Keratinocyte (primary cell): ENCODE measurements at regions not wholly inside any gene's neighbourhood (a gene's known extent, or its start where the extent isn't known, plus 50 kb on each side); places are given as distances from the start of the nearest gene placed in this dataset.

Source experiments
- DNase-seq: peaks from one replicate; pipeline ENCODE4 v3.0.0-alpha.2; 2011; ENCODE audit warnings: low read depth, missing footprints, low spot score
- FAIRE-seq: peaks from 2 replicates; lab custom pipeline; 2011; peaks lifted over from hg19 to GRCh38; lab: Jason Lieb, UNC
- H2AFZ ChIP-seq: 2 replicates; pipeline ENCODE4 v1.6.0; 2012; ENCODE audit warnings: low read length, control low read depth, inconsistent platforms; ENCODE audit not compliant: control insufficient read depth
- H3K27ac ChIP-seq: 2 replicates; pipeline ENCODE4 v1.5.1; 2011; ENCODE audit warnings: low read length; ENCODE audit not compliant: control insufficient read depth, insufficient read depth
- H3K27me3 ChIP-seq: 3 replicates; pipeline ENCODE4 v1.6.0; 2011; ENCODE audit warnings: low read length; ENCODE audit not compliant: control insufficient read depth, insufficient read depth; ENCODE audit errors: extremely low read depth
- H3K36me3 ChIP-seq, 2 experiments: 2 replicates in 1 of 2; 3 replicates in 1 of 2; pipeline ENCODE4 v1.5.1; 2011; ENCODE audit warnings: low read length in 2 of 2, mild to moderate bottlenecking in 1 of 2; ENCODE audit not compliant: control insufficient read depth in 2 of 2, insufficient read depth in 2 of 2; ENCODE audit errors: extremely low read depth in 1 of 2
- H3K4me1 ChIP-seq: 3 replicates; pipeline ENCODE4 v1.5.1; 2011; ENCODE audit warnings: low read length; ENCODE audit not compliant: control insufficient read depth, insufficient read depth; ENCODE audit errors: extremely low read depth
- H3K4me2 ChIP-seq: 3 replicates; pipeline ENCODE4 v1.6.0; 2011; ENCODE audit warnings: low read depth, low read length; ENCODE audit not compliant: control insufficient read depth, insufficient read depth; ENCODE audit errors: extremely low read depth
- H3K4me3 ChIP-seq, 3 experiments: fragments of 200-600 bp in 1 of 3; sonication (generic) in 1 of 3; 2 replicates in 2 of 3; 3 replicates in 1 of 3; pipeline ENCODE4 v1.5.1; 2011 to 2016; ENCODE audit warnings: low read length in 3 of 3, mild to moderate bottlenecking in 3 of 3, control low read depth in 2 of 3, inconsistent platforms in 1 of 3, low read depth in 1 of 3, mixed read lengths in 1 of 3, mixed run types in 1 of 3, moderate library complexity in 1 of 3; ENCODE audit not compliant: control insufficient read depth in 2 of 3, insufficient read depth in 2 of 3; ENCODE audit errors: extremely low read depth in 1 of 3
- H3K79me2 ChIP-seq: 2 replicates; pipeline ENCODE4 v1.6.0; 2012; ENCODE audit warnings: low read length; ENCODE audit not compliant: control insufficient read depth, insufficient read depth
- H3K9ac ChIP-seq: 3 replicates; pipeline ENCODE4 v1.6.0; 2011; ENCODE audit warnings: low read length; ENCODE audit not compliant: control insufficient read depth, insufficient read depth; ENCODE audit errors: extremely low read depth
- H3K9me1 ChIP-seq: 3 replicates; pipeline ENCODE4 v1.6.0; 2011; ENCODE audit warnings: low read length; ENCODE audit not compliant: control insufficient read depth, insufficient read depth; ENCODE audit errors: extremely low read depth
- H3K9me3 ChIP-seq: 2 replicates; pipeline ENCODE4 v1.5.1; 2012; ENCODE audit warnings: low read depth, low read length; ENCODE audit not compliant: control insufficient read depth
- H4K20me1 ChIP-seq: 3 replicates; pipeline ENCODE4 v1.6.0; 2011; ENCODE audit warnings: low read length; ENCODE audit not compliant: control insufficient read depth, insufficient read depth; ENCODE audit errors: extremely low read depth
- CTCF ChIP-seq, 3 experiments: IDR thresholded peaks in 1 of 3; conservative IDR thresholded peaks in 1 of 3; optimal IDR thresholded peaks in 1 of 3; 2 replicates in 2 of 3; 3 replicates in 1 of 3; pipeline versions ENCODE3 to v1.5.1; 2011; ENCODE audit warnings: low read length in 3 of 3, mild to moderate bottlenecking in 3 of 3, moderate library complexity in 2 of 3, control low read depth in 1 of 3, inconsistent platforms in 1 of 3; ENCODE audit not compliant: insufficient read depth in 2 of 3; ENCODE audit errors: extremely low read depth in 1 of 3
- EZH2 ChIP-seq: IDR thresholded peaks from one replicate; pipeline ENCODE4 v1.6.1; 2012; ENCODE audit warnings: inconsistent platforms, mild to moderate bottlenecking, low read length, moderate library complexity
- dilution Hi-C: fragments of 300-500 bp; cut with MboI; formaldehyde crosslinking; loops from one replicate; pipeline ENCODE4 v1.7.0; 2020; ENCODE audit warnings: low sequenced_read_pairs; ENCODE audit not compliant: extremely low pct_ligation_motif_present

GRCh38 chr17:22459331-22459952 is 767.1 kb downstream of the KCNJ18 start:
- H3K4me2 ChIP-seq, result no peak overlapping the region
- no peak for TF ChIP-seq EZH2
- TF ChIP-seq CTCF (optimal IDR thresholded peaks at IDR 0.05 in 1 of 3, IDR thresholded peaks at IDR 0.05 in 1 of 3, conservative IDR thresholded peaks at IDR 0.05 in 1 of 3; ENCODE audit: extremely low read depth in 1 of 3, insufficient read depth in 2 of 3, low read length in 3 of 3), result no peak
- dilution Hi-C loops, result no loop called here

GRCh38 chr17:22459953-22460350 is 767.6 kb downstream of the KCNJ18 start:
- dilution Hi-C loops, result no loop called here

More at GRCh38 chr17:22459331-22459952, 767.1 kb downstream of the KCNJ18 start:
- DNase-seq, result no peak
- H3K36me3 ChIP-seq, result no peaks in the 10 kb centered on the region
- H3K9me3 ChIP-seq, result peaks cover 8% of the 10 kb centered on the region
- no peaks in the 10 kb centered on the region for H3K27me3 ChIP-seq
- H3K9me1 ChIP-seq, result no peaks in the 10 kb centered on the region
- no peaks in the 10 kb centered on the region for H3K79me2 ChIP-seq
- no peak overlapping the region for H3K27ac ChIP-seq
- no peaks in the 10 kb centered on the region for H4K20me1 ChIP-seq
- FAIRE-seq, result no peak
- no peaks in the 10 kb centered on the region for H3K4me1 ChIP-seq
- no peak overlapping the region for H3K4me3 ChIP-seq
- H3K9ac ChIP-seq, result no peak overlapping the region
- no peak overlapping the region for H2AFZ ChIP-seq

More at GRCh38 chr17:22459953-22460350, 767.6 kb downstream of the KCNJ18 start:
- H4K20me1 ChIP-seq, result no peaks in the 10 kb centered on the region
- TF ChIP-seq CTCF (optimal IDR thresholded peaks at IDR 0.05 in 1 of 3, IDR thresholded peaks at IDR 0.05 in 1 of 3, conservative IDR thresholded peaks at IDR 0.05 in 1 of 3; ENCODE audit: extremely low read depth in 1 of 3, insufficient read depth in 2 of 3, low read length in 3 of 3), result no peak
- no peak for TF ChIP-seq EZH2
- H3K4me2 ChIP-seq, result no peak overlapping the region
- H3K27me3 ChIP-seq, result no peaks in the 10 kb centered on the region
- no peaks in the 10 kb centered on the region for H3K79me2 ChIP-seq
- H3K27ac ChIP-seq, result no peak overlapping the region
- H3K4me3 ChIP-seq, result no peak overlapping the region
- no peak overlapping the region for H3K9ac ChIP-seq
- H3K36me3 ChIP-seq, result no peaks in the 10 kb centered on the region
- DNase-seq, result no peak
- no peak for FAIRE-seq
- H3K9me3 ChIP-seq, result peaks cover 8% of the 10 kb centered on the region
- H3K4me1 ChIP-seq, result no peaks in the 10 kb centered on the region
- H2AFZ ChIP-seq, result no peak overlapping the region
- H3K9me1 ChIP-seq, result no peaks in the 10 kb centered on the region
